Brain microvascular endothelial cell (primary cell): ENCODE measurements at regions not wholly inside any gene's neighbourhood (a gene's known extent, or its start where the extent isn't known, plus 50 kb on each side); places are given as distances from the start of the nearest gene placed in this dataset.

Experiments
- DNase-seq: peaks from one replicate; pipeline ENCODE4 v3.0.0-alpha.2; 2020
- H3K27ac ChIP-seq: fragments of 250-450 bp; sonication (Bioruptor Pico); 2 replicates; pipeline ENCODE4 v1.5.1; 2020; ENCODE audit warnings: mild to moderate bottlenecking, moderate library complexity
- H3K27me3 ChIP-seq: fragments of 250-450 bp; sonication (Bioruptor Pico); replicated peaks from 2 replicates; pipeline ENCODE4 v1.5.1; 2020; ENCODE audit warnings: mild to moderate bottlenecking
- H3K36me3 ChIP-seq: fragments of 250-450 bp; sonication (Bioruptor Pico); replicated peaks from 2 replicates; pipeline ENCODE4 v1.5.1; 2020; ENCODE audit warnings: mild to moderate bottlenecking
- H3K4me3 ChIP-seq: 2 replicates; pipeline ENCODE4 v1.5.1; 2011; ENCODE audit warnings: low read depth, mild to moderate bottlenecking, control low read depth, low read length, moderate library complexity
- CTCF ChIP-seq: IDR thresholded peaks from 2 replicates; pipeline ENCODE4 v1.5.1; 2011; ENCODE audit warnings: low read depth, mild to moderate bottlenecking, moderate library complexity, low read length, control low read depth, inconsistent platforms; ENCODE audit errors: missing control alignments
- in situ Hi-C: cut with HindIII; loops from 2 replicates; pipeline ENCODE4 v1.10.0; 2017; ENCODE audit warnings: low sequenced_read_pairs, low pct_ligation_motif_present

GRCh38 chr2:81171447-81171846 lies 866.9 kb upstream of the LRRTM1 start:
- Histone ChIP-seq H3K27ac (no peak overlapping the region), H3K27me3 (no peaks in the 10 kb centered on the region), H3K4me3 (no peak overlapping the region), H3K36me3 (no peaks in the 10 kb centered on the region)
- TF ChIP-seq CTCF, result no peak
- in situ Hi-C loops, result no loop called here
- DNase-seq, result no peak

- no peak for DNase-seq
- in situ Hi-C loops, result no loop called here
- TF ChIP-seq CTCF, result no peak
- Histone ChIP-seq H3K36me3 (no peaks in the 10 kb centered on the region), H3K4me3 (no peak overlapping the region), H3K27me3 (no peaks in the 10 kb centered on the region), H3K27ac (no peak overlapping the region)
These were observed 859.0 kb upstream of the LRRTM1 start for GRCh38 chr2:81163583-81163982.

GRCh38 chr2:81158505-81158904 lies 854.0 kb upstream of the LRRTM1 start:
- in situ Hi-C loops, result no loop called here

GRCh38 chr2:81148323-81148722 lies 843.8 kb upstream of the LRRTM1 start:
- H3K27ac ChIP-seq, result no peak overlapping the region
- no peaks in the 10 kb centered on the region for H3K36me3 ChIP-seq
- H3K4me3 ChIP-seq, result no peak overlapping the region
- TF ChIP-seq CTCF, result no peak
- no peak for DNase-seq
- in situ Hi-C loops, result no loop called here
- H3K27me3 ChIP-seq, result no peaks in the 10 kb centered on the region

More at GRCh38 chr2:81158505-81158904, 854.0 kb upstream of the LRRTM1 start:
- Histone ChIP-seq H3K36me3 (no peaks in the 10 kb centered on the region), H3K27ac (no peak overlapping the region), H3K27me3 (no peaks in the 10 kb centered on the region), H3K4me3 (no peak overlapping the region)
- no peak for DNase-seq
- no peak for TF ChIP-seq CTCF

GRCh38 chr2:81136296-81136695 lies 831.7 kb upstream of the LRRTM1 start:
- Histone ChIP-seq H3K27ac (no peak overlapping the region), H3K4me3 (no peak overlapping the region), H3K36me3 (no peaks in the 10 kb centered on the region), H3K27me3 (no peaks in the 10 kb centered on the region)
- TF ChIP-seq CTCF, result no peak
- DNase-seq, result no peak
- in situ Hi-C loops, result no loop called here

GRCh38 chr2:81097361-81097760 lies 792.8 kb upstream of the LRRTM1 start:
- no peak for TF ChIP-seq CTCF
- H3K27ac ChIP-seq, result no peak overlapping the region
- H3K4me3 ChIP-seq, result no peak overlapping the region
- in situ Hi-C loops, result no loop called here
- DNase-seq, result no peak
- H3K27me3 ChIP-seq, result no peaks in the 10 kb centered on the region
- no peaks in the 10 kb centered on the region for H3K36me3 ChIP-seq
